K562 (cell line): ENCODE measurements at regions not wholly inside any gene's neighbourhood (a gene's known extent, or its start where the extent isn't known, plus 50 kb on each side); places are given as distances from the start of the nearest gene placed in this dataset.

Experiments
- AFF4 ChIP-seq: sonication (generic); formaldehyde crosslinking; IDR thresholded peaks from 2 replicates; pipeline ENCODE4 v1.8.0; 2023; ENCODE audit warnings: mild to moderate bottlenecking, missing genetic modification reagents
- CBX1 ChIP-seq: sonication (generic); IDR thresholded peaks from 2 replicates; pipeline ENCODE4 v1.6.1; 2016; ENCODE audit warnings: antibody characterized with exemption, low read depth, mild to moderate bottlenecking
- CTBP1 ChIP-seq: fragments of 450-650 bp; IDR thresholded peaks from 2 replicates; pipeline ENCODE4 v1.6.1; 2016; ENCODE audit warnings: borderline replicate concordance
- CXXC5 ChIP-seq: fragments of 250-450 bp; sonication (Bioruptor Pico); IDR thresholded peaks from 2 replicates; pipeline ENCODE4 v1.8.0; 2022; ENCODE audit warnings: inconsistent platforms, mild to moderate bottlenecking, moderate library complexity
- EWSR1 ChIP-seq: fragments of 450-650 bp; IDR thresholded peaks from 2 replicates; pipeline ENCODE4 v1.6.1; 2018; ENCODE audit warnings: borderline replicate concordance, mild to moderate bottlenecking, low read depth, moderate library complexity; ENCODE audit not compliant: partially characterized antibody
- NFXL1 ChIP-seq: fragments of 450-650 bp; formaldehyde crosslinking; IDR thresholded peaks from 2 replicates; pipeline ENCODE4 v1.4.0; 2021; ENCODE audit warnings: mild to moderate bottlenecking
- NR4A1 ChIP-seq, 2 experiments: fragments of 250-450 bp in 1 of 2; fragments of 450-650 bp in 1 of 2; sonication (Bioruptor Pico) in 1 of 2; IDR thresholded peaks; 2 replicates each; pipeline versions ENCODE4 v1.4.0 to v1.6.1; 2016 to 2020; ENCODE audit warnings: mild to moderate bottlenecking in 2 of 2, missing compliant biosample characterization in 1 of 2, missing genetic modification characterization in 1 of 2, moderate library complexity in 1 of 2
- PHF8 ChIP-seq: fragments of 200-600 bp; sonication (generic); IDR thresholded peaks from 2 replicates; pipeline ENCODE4 v1.6.1; 2012; ENCODE audit warnings: mixed run types, mild to moderate bottlenecking, inconsistent platforms, low read length, moderate library complexity, borderline replicate concordance
- PTTG1 ChIP-seq: fragments of 450-650 bp; IDR thresholded peaks from 2 replicates; pipeline ENCODE4 v1.6.1; 2016; ENCODE audit warnings: low read depth, mild to moderate bottlenecking, missing genetic modification characterization, missing compliant biosample characterization
- SETDB1 ChIP-seq: IDR thresholded peaks from one replicate; pipeline ENCODE4 v1.6.1; 2012; ENCODE audit warnings: low read length, control low read depth, inconsistent platforms
- ZBTB2 ChIP-seq: fragments of 450-650 bp; IDR thresholded peaks from 2 replicates; pipeline ENCODE4 v1.6.1; 2016; ENCODE audit warnings: antibody characterized with exemption
- ZFX ChIP-seq: sonication (generic); formaldehyde crosslinking; IDR thresholded peaks from 2 replicates; pipeline ENCODE4 v1.8.0; 2022; ENCODE audit warnings: mild to moderate bottlenecking, missing genetic modification reagents, moderate library complexity
- ZNF23 ChIP-seq: fragments of 250-450 bp; sonication (Bioruptor Pico); IDR thresholded peaks from 2 replicates; pipeline ENCODE4 v1.4.0; 2020; ENCODE audit warnings: mild to moderate bottlenecking
- ZNF253 ChIP-seq: fragments of 250-450 bp; sonication (Bioruptor Pico); conservative IDR thresholded peaks from 2 replicates; pipeline ENCODE4 v1.6.1; 2021; ENCODE audit warnings: mild to moderate bottlenecking
- ZNF280A ChIP-seq: fragments of 450-650 bp; IDR thresholded peaks from 2 replicates; pipeline ENCODE4 v1.6.1; 2018; ENCODE audit warnings: mild to moderate bottlenecking, low read depth; ENCODE audit not compliant: partially characterized antibody
- ZNF57 ChIP-seq: fragments of 450-650 bp; formaldehyde crosslinking; IDR thresholded peaks from 2 replicates; pipeline ENCODE4 v1.4.0; 2020; ENCODE audit warnings: mild to moderate bottlenecking, moderate library complexity
- ZNF592 ChIP-seq: fragments of 450-650 bp; IDR thresholded peaks from 2 replicates; pipeline ENCODE4 v1.6.1; 2017; ENCODE audit warnings: antibody characterized with exemption, mild to moderate bottlenecking

GRCh38 chr17:77086433-77087010 lies 54.2 kb upstream of the SEC14L1 start (continued):
- TF ChIP-seq ZBTB2 = no peak
- TF ChIP-seq ZNF23 (CRISPR knock-in tag) = no peak
- no peak; the same call in 1 of the 2 replicates for TF ChIP-seq CXXC5
- TF ChIP-seq AFF4 = 0 out of 2 replicates have a peak, but pooled peaks have one; percentile 43
- TF ChIP-seq PHF8 = no peak
- TF ChIP-seq SETDB1 = no peak
- no peak for TF ChIP-seq ZNF57 (CRISPR knock-in tag)
- TF ChIP-seq CTBP1 = 0 out of 2 replicates have a peak, but pooled peaks have one; percentile 35
- TF ChIP-seq ZFX (CRISPR knock-in tag) = no peak
- no peak for TF ChIP-seq NR4A1 (CRISPR knock-in tag; IDR thresholded peaks at IDR 0.05)
- TF ChIP-seq NR4A1 (tag; IDR thresholded peaks at IDR 0.05) = no peak
- TF ChIP-seq ZNF592 = 0 out of 2 replicates have a peak, but pooled peaks have one; percentile 30
- no peak for TF ChIP-seq ZNF253 (CRISPR knock-in tag)
- no peak for TF ChIP-seq ZNF280A
- no peak for TF ChIP-seq EWSR1
- no peak for TF ChIP-seq NFXL1 (CRISPR knock-in tag)
- TF ChIP-seq CBX1 = no peak
- no peak for TF ChIP-seq PTTG1 (tag)
